ENCODE measurements at regions not wholly inside any gene's neighbourhood (a gene's known extent, or its start where the extent isn't known, plus 50 kb on each side); places are given as distances from the start of the nearest gene placed in this dataset.

GRCh38 chr3:102802819-102803420 is 368.1 kb downstream of the ZPLD1 start:
- no peak for TF ChIP-seq HDGF (IDR thresholded peaks at IDR 0.05; ENCODE audit: borderline replicate concordance)
- TF ChIP-seq ELF4 (IDR thresholded peaks at IDR 0.05): no peak
- TF ChIP-seq FOXM1 (IDR thresholded peaks at IDR 0.05; ENCODE audit: borderline replicate concordance): no peak
- no peak for TF ChIP-seq ARNT (IDR thresholded peaks at IDR 0.05)
- TF ChIP-seq CTBP1 (IDR thresholded peaks at IDR 0.05; ENCODE audit: borderline replicate concordance): no peak
- no peak for TF ChIP-seq FOXA1 (IDR thresholded peaks at IDR 0.05)
- no peak for TF ChIP-seq NFRKB (IDR thresholded peaks at IDR 0.05)
- TF ChIP-seq FOXK2 (IDR thresholded peaks at IDR 0.05): no peak
- no peak for TF ChIP-seq BHLHE40 (IDR thresholded peaks at IDR 0.05; ENCODE audit: borderline replicate concordance)
- TF ChIP-seq, protein P1, sequence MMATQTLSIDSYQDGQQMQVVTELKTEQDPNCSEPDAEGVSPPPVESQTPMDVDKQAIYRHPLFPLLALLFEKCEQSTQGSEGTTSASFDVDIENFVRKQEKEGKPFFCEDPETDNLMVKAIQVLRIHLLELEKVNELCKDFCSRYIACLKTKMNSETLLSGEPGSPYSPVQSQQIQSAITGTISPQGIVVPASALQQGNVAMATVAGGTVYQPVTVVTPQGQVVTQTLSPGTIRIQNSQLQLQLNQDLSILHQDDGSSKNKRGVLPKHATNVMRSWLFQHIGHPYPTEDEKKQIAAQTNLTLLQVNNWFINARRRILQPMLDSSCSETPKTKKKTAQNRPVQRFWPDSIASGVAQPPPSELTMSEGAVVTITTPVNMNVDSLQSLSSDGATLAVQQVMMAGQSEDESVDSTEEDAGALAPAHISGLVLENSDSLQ (IDR thresholded peaks at IDR 0.05): no peak
- no peak for TF ChIP-seq SUZ12 (IDR thresholded peaks at IDR 0.05)
- TF ChIP-seq L3MBTL2 (conservative IDR thresholded peaks at IDR 0.05): no peak
- no peak for TF ChIP-seq ZNF384 (IDR thresholded peaks at IDR 0.05)
- TF ChIP-seq SP1 (IDR thresholded peaks at IDR 0.05): no peak
- no peak for TF ChIP-seq TARDBP (IDR thresholded peaks at IDR 0.05)
- no peak for TF ChIP-seq LEF1 (IDR thresholded peaks at IDR 0.05; ENCODE audit: borderline replicate concordance)
- DNase-seq (ENCODE audit: extremely low spot score): no peak
- CTCF ChIA-PET: no interaction called here
- POLR2A ChIA-PET: no interaction called here

DNA sequence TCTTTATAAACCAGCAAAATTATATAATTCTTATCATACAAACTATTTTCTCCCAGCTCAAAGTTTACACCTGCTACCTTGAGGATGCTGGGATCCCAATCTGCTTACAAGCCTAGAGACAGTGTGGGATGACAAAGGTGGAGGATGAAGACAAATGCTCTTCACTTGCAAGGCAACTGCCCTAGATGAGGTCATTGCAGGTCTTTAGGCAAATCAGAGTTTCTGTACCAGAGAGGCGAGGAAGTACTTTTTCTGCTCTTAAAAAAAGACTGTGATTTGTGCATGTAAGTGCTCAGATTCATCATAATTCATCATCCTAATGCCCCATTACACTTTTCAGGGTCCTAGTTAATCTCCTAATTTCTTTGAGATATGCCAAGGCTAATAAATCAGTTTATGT is 376.1 kb downstream of the ZPLD1 start:
- TF ChIP-seq FOXA1 (IDR thresholded peaks at IDR 0.05): no peak
- TF ChIP-seq, protein P1 (IDR thresholded peaks at IDR 0.05): no peak
- TF ChIP-seq HDGF (IDR thresholded peaks at IDR 0.05; ENCODE audit: borderline replicate concordance): no peak
- TF ChIP-seq FOXM1 (IDR thresholded peaks at IDR 0.05; ENCODE audit: borderline replicate concordance): no peak
- TF ChIP-seq CTBP1 (IDR thresholded peaks at IDR 0.05; ENCODE audit: borderline replicate concordance): no peak
- TF ChIP-seq FOXK2 (IDR thresholded peaks at IDR 0.05): no peak
- TF ChIP-seq SP1 (IDR thresholded peaks at IDR 0.05): no peak
- TF ChIP-seq L3MBTL2 (conservative IDR thresholded peaks at IDR 0.05): no peak
- TF ChIP-seq ZNF384 (IDR thresholded peaks at IDR 0.05): no peak
- TF ChIP-seq NFRKB (IDR thresholded peaks at IDR 0.05): no peak
- TF ChIP-seq BHLHE40 (IDR thresholded peaks at IDR 0.05; ENCODE audit: borderline replicate concordance): no peak
- TF ChIP-seq ARNT (IDR thresholded peaks at IDR 0.05): no peak
- TF ChIP-seq ELF4 (IDR thresholded peaks at IDR 0.05): no peak
- TF ChIP-seq SUZ12 (IDR thresholded peaks at IDR 0.05): no peak
- no peak for TF ChIP-seq TARDBP (IDR thresholded peaks at IDR 0.05)
- TF ChIP-seq LEF1 (IDR thresholded peaks at IDR 0.05; ENCODE audit: borderline replicate concordance): no peak
- ChIA-PET CTCF (no interaction called here), POLR2A (no interaction called here)
- no peak for DNase-seq (ENCODE audit: extremely low spot score)

DNA sequence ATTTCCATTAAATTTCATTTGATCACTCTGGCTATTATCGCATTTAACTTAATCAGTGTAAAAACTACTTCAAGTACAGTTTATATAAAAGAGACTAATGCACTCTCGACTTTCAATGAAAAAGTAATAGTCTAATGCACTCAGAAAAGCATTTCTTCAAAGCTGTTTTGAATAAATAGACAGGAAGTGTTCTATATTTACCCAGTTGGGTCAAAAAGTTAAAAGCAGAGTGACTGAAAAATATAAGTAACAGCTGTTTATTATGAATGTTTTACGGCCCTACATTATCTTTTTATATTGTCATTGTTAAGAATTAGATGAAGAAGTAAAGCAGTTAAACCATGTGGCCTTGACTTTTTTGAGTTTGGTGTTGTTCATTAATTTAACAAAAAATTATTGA is 391.8 kb downstream of the ZPLD1 start:
- no peak for TF ChIP-seq TARDBP (IDR thresholded peaks at IDR 0.05)
- TF ChIP-seq HDGF (IDR thresholded peaks at IDR 0.05; ENCODE audit: borderline replicate concordance): no peak
- TF ChIP-seq LEF1 (IDR thresholded peaks at IDR 0.05; ENCODE audit: borderline replicate concordance): no peak
- no peak for TF ChIP-seq L3MBTL2 (conservative IDR thresholded peaks at IDR 0.05)
- TF ChIP-seq SP1 (IDR thresholded peaks at IDR 0.05): no peak
- no peak for TF ChIP-seq FOXA1 (IDR thresholded peaks at IDR 0.05)
- TF ChIP-seq ELF4 (IDR thresholded peaks at IDR 0.05): no peak
- no peak for TF ChIP-seq NFRKB (IDR thresholded peaks at IDR 0.05)
- no peak for TF ChIP-seq ARNT (IDR thresholded peaks at IDR 0.05)
- TF ChIP-seq BHLHE40 (IDR thresholded peaks at IDR 0.05; ENCODE audit: borderline replicate concordance): no peak
- TF ChIP-seq FOXK2 (IDR thresholded peaks at IDR 0.05): no peak
- TF ChIP-seq SUZ12 (IDR thresholded peaks at IDR 0.05): no peak
- no peak for TF ChIP-seq ZNF384 (IDR thresholded peaks at IDR 0.05)
- TF ChIP-seq, protein P1 (IDR thresholded peaks at IDR 0.05): no peak
- TF ChIP-seq FOXM1 (IDR thresholded peaks at IDR 0.05; ENCODE audit: borderline replicate concordance): no peak
- no peak for TF ChIP-seq CTBP1 (IDR thresholded peaks at IDR 0.05; ENCODE audit: borderline replicate concordance)
- ChIA-PET POLR2A (no interaction called here), CTCF (no interaction called here)
- DNase-seq (ENCODE audit: extremely low spot score): no peak

- CTCF ChIA-PET: no interaction called here
- no peak for TF ChIP-seq SUZ12 (IDR thresholded peaks at IDR 0.05)
- no peak for TF ChIP-seq L3MBTL2 (conservative IDR thresholded peaks at IDR 0.05)
- TF ChIP-seq BHLHE40 (IDR thresholded peaks at IDR 0.05; ENCODE audit: borderline replicate concordance): no peak
- no peak for TF ChIP-seq FOXA1 (IDR thresholded peaks at IDR 0.05)
- TF ChIP-seq FOXK2 (IDR thresholded peaks at IDR 0.05): no peak
- TF ChIP-seq TARDBP (IDR thresholded peaks at IDR 0.05): no peak
- TF ChIP-seq ARNT (IDR thresholded peaks at IDR 0.05): no peak
- no peak for TF ChIP-seq SP1 (IDR thresholded peaks at IDR 0.05)
- TF ChIP-seq, protein P1 (IDR thresholded peaks at IDR 0.05): no peak
- no peak for TF ChIP-seq ZNF384 (IDR thresholded peaks at IDR 0.05)
- no peak for TF ChIP-seq NFRKB (IDR thresholded peaks at IDR 0.05)
- no peak for TF ChIP-seq HDGF (IDR thresholded peaks at IDR 0.05; ENCODE audit: borderline replicate concordance)
- TF ChIP-seq CTBP1 (IDR thresholded peaks at IDR 0.05; ENCODE audit: borderline replicate concordance): no peak
- TF ChIP-seq LEF1 (IDR thresholded peaks at IDR 0.05; ENCODE audit: borderline replicate concordance): no peak
- no peak for TF ChIP-seq FOXM1 (IDR thresholded peaks at IDR 0.05; ENCODE audit: borderline replicate concordance)
- no peak for TF ChIP-seq ELF4 (IDR thresholded peaks at IDR 0.05)
- POLR2A ChIA-PET: no interaction called here
- no peak for DNase-seq (ENCODE audit: extremely low spot score)
Observed at GRCh38 chr3:102827386-102827785, 392.6 kb downstream of the ZPLD1 start.

- POLR2A ChIA-PET: no interaction called here
Observed at GRCh38 chr3:102830415-102830814, 395.6 kb downstream of the ZPLD1 start.

More at GRCh38 chr3:102830415-102830814, 395.6 kb downstream of the ZPLD1 start:
- TF ChIP-seq FOXA1 (IDR thresholded peaks at IDR 0.05) (no peak), L3MBTL2 (conservative IDR thresholded peaks at IDR 0.05) (no peak)
- CTCF ChIA-PET: no interaction called here
- no peak for DNase-seq (ENCODE audit: extremely low spot score)

Data from HEK293T (cell line).